Smooth muscle cell (in vitro differentiated cells): ENCODE measurements at regions not wholly inside any gene's neighbourhood (a gene's known extent, or its start where the extent isn't known, plus 50 kb on each side); places are given as distances from the start of the nearest gene placed in this dataset.

Source experiments
- DNase-seq: peaks from one replicate; lab custom pipeline; 2025; ENCODE audit not compliant: unreplicated experiment; lab: John Stamatoyannopoulos, UW
- H2AFZ ChIP-seq: fragments of 200-600 bp; sonication (generic); 2 replicates; pipeline ENCODE4 v1.6.0; 2016; ENCODE audit warnings: antibody characterized with exemption, low read depth, mild to moderate bottlenecking
- H3F3A ChIP-seq: fragments of 200-600 bp; sonication (generic); 2 replicates; pipeline ENCODE4 v1.6.0; 2017; ENCODE audit warnings: antibody characterized with exemption, low read depth
- H3K27ac ChIP-seq: fragments of 200-600 bp; sonication (generic); 2 replicates; pipeline ENCODE4 v1.5.1; 2016; ENCODE audit warnings: low read depth, mild to moderate bottlenecking
- H3K27me3 ChIP-seq: fragments of 200-600 bp; sonication (generic); 2 replicates; pipeline ENCODE4 v1.6.1; 2016; ENCODE audit warnings: low read depth, mild to moderate bottlenecking
- H3K36me3 ChIP-seq: fragments of 200-600 bp; sonication (generic); 2 replicates; pipeline ENCODE4 v1.5.1; 2016; ENCODE audit warnings: low read depth
- H3K4me1 ChIP-seq: fragments of 200-600 bp; sonication (generic); 2 replicates; pipeline ENCODE4 v1.5.1; 2016; ENCODE audit warnings: low read depth
- H3K4me2 ChIP-seq: fragments of 200-600 bp; sonication (generic); 2 replicates; pipeline ENCODE4 v1.6.0; 2016; ENCODE audit warnings: mild to moderate bottlenecking
- H3K4me3 ChIP-seq: fragments of 200-600 bp; sonication (generic); 2 replicates; pipeline ENCODE4 v1.5.1; 2016; ENCODE audit warnings: mild to moderate bottlenecking
- H3K79me2 ChIP-seq: fragments of 200-600 bp; sonication (generic); 2 replicates; pipeline ENCODE4 v1.6.0; 2016; ENCODE audit warnings: low read depth, mild to moderate bottlenecking
- H3K9ac ChIP-seq: fragments of 200-600 bp; sonication (generic); 2 replicates; pipeline ENCODE4 v1.6.0; 2016; ENCODE audit warnings: low read depth
- H3K9me3 ChIP-seq: fragments of 200-600 bp; sonication (generic); replicated peaks from 2 replicates; pipeline ENCODE4 v1.5.1; 2016; ENCODE audit warnings: low read depth
- H4K20me1 ChIP-seq: fragments of 200-600 bp; sonication (generic); 2 replicates; pipeline ENCODE4 v1.6.0; 2016; ENCODE audit warnings: low read depth
- WGBS: methylation state at CpG from one replicate; pipeline ENCODE4 v1.1.7; 2016; ENCODE audit warnings: low lambda C conversion rate; 5-methylcytosine and 5-hydroxymethylcytosine counted together
- TF ChIP-seq, protein P1 (sequence below): fragments of 200-600 bp; sonication (generic); IDR thresholded peaks from 2 replicates; pipeline ENCODE4 v1.5.1; 2017; ENCODE audit warnings: borderline replicate concordance, mild to moderate bottlenecking, antibody characterized with exemption; ENCODE audit not compliant: insufficient read depth, poor library complexity, severe bottlenecking

DNA sequence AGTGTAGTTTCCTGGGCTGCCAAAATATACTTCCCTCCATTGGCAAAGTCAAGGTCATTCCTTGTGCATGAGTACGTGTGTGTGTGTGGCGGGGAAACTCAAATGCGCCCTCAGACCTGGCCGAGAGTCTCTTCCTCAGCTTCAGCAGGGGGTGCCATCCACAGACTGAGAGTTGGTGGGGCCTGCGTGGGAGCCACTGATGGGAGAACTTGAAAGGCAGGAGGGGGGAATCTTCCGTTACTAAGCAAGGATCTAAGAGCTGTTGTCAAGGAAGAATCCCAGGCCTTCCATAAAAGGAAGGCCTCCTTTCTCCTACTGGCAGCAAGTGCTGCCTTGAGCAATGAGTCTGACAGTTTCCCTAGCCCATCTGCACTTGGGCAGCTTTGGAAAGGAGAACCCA, 274.9 kb downstream of the EMP1 start:
- Histone ChIP-seq H3K4me1 (no peaks in the 10 kb centered on the region), H3K4me3 (no peak overlapping the region), H2AFZ (no peak overlapping the region), H3K27ac (no peak overlapping the region), H3K27me3 (peaks cover 8% of the 10 kb centered on the region), H3K9me3 (no peaks in the 10 kb centered on the region), H3K4me2 (no peak overlapping the region), H3F3A (no peaks in the 10 kb centered on the region), H3K36me3 (no peaks in the 10 kb centered on the region), H4K20me1 (no peaks in the 10 kb centered on the region), H3K79me2 (no peaks in the 10 kb centered on the region), H3K9ac (no peak overlapping the region)
- TF ChIP-seq, protein P1, sequence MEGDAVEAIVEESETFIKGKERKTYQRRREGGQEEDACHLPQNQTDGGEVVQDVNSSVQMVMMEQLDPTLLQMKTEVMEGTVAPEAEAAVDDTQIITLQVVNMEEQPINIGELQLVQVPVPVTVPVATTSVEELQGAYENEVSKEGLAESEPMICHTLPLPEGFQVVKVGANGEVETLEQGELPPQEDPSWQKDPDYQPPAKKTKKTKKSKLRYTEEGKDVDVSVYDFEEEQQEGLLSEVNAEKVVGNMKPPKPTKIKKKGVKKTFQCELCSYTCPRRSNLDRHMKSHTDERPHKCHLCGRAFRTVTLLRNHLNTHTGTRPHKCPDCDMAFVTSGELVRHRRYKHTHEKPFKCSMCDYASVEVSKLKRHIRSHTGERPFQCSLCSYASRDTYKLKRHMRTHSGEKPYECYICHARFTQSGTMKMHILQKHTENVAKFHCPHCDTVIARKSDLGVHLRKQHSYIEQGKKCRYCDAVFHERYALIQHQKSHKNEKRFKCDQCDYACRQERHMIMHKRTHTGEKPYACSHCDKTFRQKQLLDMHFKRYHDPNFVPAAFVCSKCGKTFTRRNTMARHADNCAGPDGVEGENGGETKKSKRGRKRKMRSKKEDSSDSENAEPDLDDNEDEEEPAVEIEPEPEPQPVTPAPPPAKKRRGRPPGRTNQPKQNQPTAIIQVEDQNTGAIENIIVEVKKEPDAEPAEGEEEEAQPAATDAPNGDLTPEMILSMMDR, result no peak
- DNase-seq, result no peak
- 94% methylated on average over 6 of the region's 6 CpGs for WGBS

DNA sequence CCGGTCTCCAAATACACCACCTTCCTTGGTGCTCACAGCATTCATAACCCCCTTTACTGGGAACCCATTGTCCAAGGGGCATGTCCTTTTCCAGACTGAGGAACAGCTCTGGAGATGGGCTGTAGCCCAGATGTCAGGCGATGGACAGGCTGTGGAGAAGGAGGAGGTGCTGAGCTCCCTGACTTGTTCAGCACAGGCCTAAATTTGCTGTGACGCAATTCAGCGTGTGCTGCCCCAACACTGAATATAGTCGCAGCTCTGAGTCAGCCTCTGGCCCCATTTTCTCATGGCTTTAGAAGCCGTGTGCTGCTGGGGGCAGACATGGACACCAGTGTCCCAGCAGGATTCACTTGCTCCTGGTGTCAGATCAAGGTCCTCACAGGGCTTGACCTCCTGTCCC, 269.1 kb downstream of the EMP1 start:
- H3K9ac ChIP-seq, result no peak overlapping the region
- H3K4me1 ChIP-seq, result no peaks in the 10 kb centered on the region
- DNase-seq, result no peak
- H3F3A ChIP-seq, result no peaks in the 10 kb centered on the region
- no peaks in the 10 kb centered on the region for H3K9me3 ChIP-seq
- H3K36me3 ChIP-seq, result no peaks in the 10 kb centered on the region
- no peaks in the 10 kb centered on the region for H4K20me1 ChIP-seq
- no peak overlapping the region for H3K4me2 ChIP-seq
- TF ChIP-seq, protein P1, result no peak
- WGBS, result 80% methylated on average over 6 of the region's 6 CpGs
- H3K27me3 ChIP-seq, result peaks cover 8% of the 10 kb centered on the region
- no peak overlapping the region for H3K4me3 ChIP-seq
- no peak overlapping the region for H3K27ac ChIP-seq
- no peaks in the 10 kb centered on the region for H3K79me2 ChIP-seq
- H2AFZ ChIP-seq, result no peak overlapping the region

DNA sequence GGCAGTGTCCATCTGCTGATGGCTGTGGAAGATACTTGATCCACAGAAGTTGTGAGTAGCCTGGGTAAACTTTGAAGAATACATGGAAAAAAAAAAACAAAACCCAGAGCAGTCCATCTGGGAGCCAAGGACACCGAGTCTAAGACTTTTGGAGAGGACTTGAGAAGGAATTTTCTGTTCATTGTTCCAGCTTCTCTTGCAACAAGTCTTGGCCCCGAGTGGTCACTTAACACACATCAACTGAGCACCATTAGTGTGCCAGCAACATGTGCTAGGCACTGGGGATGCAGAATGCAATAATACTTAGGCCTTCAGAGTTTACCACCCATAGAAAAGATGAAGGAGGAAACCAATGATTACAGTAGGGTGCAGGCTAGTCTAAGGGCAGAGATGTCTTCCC, 266.7 kb downstream of the EMP1 start:
- H3F3A ChIP-seq, result no peaks in the 10 kb centered on the region
- WGBS, result 61% methylated on average over 2 of the region's 2 CpGs
- H3K27ac ChIP-seq, result no peak overlapping the region
- TF ChIP-seq, protein P1, result no peak
- no peak overlapping the region for H3K9ac ChIP-seq
- H3K27me3 ChIP-seq, result peaks cover 8% of the 10 kb centered on the region
- no peaks in the 10 kb centered on the region for H3K79me2 ChIP-seq
- no peak overlapping the region for H2AFZ ChIP-seq
- H4K20me1 ChIP-seq, result no peaks in the 10 kb centered on the region
- no peaks in the 10 kb centered on the region for H3K9me3 ChIP-seq
- no peak for DNase-seq
- no peak overlapping the region for H3K4me3 ChIP-seq
- no peaks in the 10 kb centered on the region for H3K4me1 ChIP-seq
- no peak overlapping the region for H3K4me2 ChIP-seq
- no peaks in the 10 kb centered on the region for H3K36me3 ChIP-seq

DNA sequence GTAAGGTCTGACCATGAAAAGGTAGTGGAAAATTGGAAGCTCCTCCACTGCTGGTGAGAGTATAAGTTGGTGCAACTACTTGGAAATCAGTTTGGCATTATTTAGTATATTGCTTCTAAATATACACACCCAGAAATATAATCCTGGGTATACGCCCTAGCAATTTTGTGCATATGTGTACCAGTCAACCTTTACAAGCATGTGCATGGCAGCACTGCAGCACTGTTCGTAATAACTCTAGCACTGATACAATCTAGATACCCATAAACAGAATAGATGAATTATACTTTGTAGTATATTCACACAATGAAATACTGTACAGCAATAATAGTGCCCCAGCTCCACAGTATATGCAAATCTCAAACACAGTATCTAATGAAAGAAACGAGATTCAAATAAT, 265.9 kb downstream of the EMP1 start:
- no peaks in the 10 kb centered on the region for H3K36me3 ChIP-seq
- no peak overlapping the region for H3K4me2 ChIP-seq
- no peak overlapping the region for H3K9ac ChIP-seq
- H3K27me3 ChIP-seq, result peaks cover 3% of the 10 kb centered on the region
- no peak overlapping the region for H2AFZ ChIP-seq
- H3K9me3 ChIP-seq, result no peaks in the 10 kb centered on the region
- no peaks in the 10 kb centered on the region for H3K4me1 ChIP-seq
- no peaks in the 10 kb centered on the region for H3K79me2 ChIP-seq
- H3K4me3 ChIP-seq, result no peak overlapping the region
- TF ChIP-seq, protein P1, result no peak
- DNase-seq, result no peak
- WGBS, result 90% methylated on average over 3 of the region's 3 CpGs
- no peaks in the 10 kb centered on the region for H3F3A ChIP-seq
- H4K20me1 ChIP-seq, result no peaks in the 10 kb centered on the region
- H3K27ac ChIP-seq, result no peak overlapping the region
